Limb (tissue), 2 donors: ENCODE measurements at regions not wholly inside any gene's neighbourhood (a gene's known extent, or its start where the extent isn't known, plus 50 kb on each side); places are given as distances from the start of the nearest gene placed in this dataset.

ENCODE experiments used
- DNase-seq, 2 donors: peaks; one replicate each; pipeline ENCODE4 v3.0.0-alpha.2; 2016; ENCODE audit errors: extremely low spot score in 2 of 2

DNA sequence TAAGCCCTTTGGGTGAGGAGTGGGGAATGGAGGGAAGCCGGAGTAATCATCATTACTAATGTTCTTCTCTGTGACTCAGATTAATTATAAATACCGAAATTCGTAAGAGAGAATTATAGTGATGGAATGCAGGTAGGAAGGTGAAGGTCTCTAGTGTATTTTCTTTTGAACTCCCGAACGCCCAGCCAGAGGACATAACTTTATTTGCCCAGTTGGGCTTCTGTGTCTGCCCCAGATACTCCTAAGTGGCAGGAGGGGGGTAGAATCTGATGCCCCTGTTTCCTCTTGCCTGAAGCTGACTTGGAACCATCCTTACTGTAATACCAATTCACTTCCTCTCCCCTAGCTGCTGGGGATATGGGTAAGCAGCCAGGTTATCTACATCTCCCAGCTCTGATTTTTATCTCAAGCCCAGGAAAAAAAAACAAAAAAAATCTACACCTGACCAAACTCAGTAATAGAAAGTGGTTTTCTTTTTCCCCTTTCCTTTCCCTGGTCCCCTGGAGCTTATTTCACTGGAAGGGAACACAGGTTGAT is 84.4 kb upstream of the CISTR start:
- no peak for DNase-seq

DNA sequence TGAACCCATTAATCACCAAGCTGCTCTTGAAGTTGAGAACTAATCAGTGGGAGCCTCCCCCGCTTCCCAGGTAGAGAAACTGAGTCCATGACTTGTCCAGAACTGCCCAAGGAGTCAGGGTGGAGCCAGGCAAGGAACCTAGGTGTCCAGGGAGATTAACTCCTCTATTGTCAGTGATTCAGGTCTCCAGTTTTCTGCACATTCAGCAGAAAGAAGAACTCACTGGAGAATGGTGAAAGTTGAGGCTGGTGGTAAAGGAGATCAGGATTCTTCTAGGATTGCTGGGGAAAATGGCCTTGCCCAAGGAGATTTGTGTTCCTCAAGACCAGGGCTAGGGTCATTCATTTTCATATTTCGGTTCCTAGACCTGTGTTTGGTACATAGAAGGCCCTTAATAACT is 87.2 kb upstream of the CISTR start:
- no peak for DNase-seq

DNA sequence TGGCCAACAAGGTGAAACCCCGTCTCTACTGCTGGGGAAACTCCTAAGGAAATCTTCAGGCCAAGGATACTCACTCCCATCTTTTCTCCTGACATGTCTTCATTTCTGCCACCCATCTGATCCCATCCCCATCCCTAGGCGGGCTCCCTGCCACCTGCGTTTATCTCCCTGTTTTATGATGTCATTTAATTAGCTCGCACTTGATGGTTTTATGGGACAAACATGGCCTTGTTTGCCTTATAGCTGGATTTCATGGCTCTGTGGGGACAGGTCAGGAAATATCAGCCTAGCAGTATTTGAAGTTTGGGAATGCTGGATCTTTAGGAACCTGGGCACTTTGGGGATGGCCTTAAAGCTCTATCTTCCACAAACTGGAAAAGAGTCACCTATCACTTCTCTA is 88.5 kb upstream of the CISTR start:
- no peak for DNase-seq

DNA sequence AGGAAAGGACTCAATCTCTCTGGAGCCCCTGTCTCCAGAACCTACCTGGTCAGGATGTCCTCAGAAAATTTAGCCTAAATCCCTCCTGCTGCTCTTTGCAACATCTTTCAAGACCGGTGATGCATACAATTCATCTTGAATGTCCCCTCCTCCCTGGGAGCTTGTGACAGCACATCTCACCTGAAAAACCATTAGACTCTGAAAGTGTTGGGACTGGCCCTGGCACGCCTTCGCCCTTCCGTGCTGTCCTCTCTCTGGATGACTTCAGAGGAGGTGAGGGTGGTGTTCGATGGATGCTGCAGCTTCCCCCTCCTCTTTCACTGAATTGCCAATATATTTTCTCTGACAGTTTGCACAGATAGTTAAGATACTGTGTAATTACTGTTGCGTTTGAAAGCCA is 90.9 kb upstream of the CISTR start:
- no peak for DNase-seq

DNA sequence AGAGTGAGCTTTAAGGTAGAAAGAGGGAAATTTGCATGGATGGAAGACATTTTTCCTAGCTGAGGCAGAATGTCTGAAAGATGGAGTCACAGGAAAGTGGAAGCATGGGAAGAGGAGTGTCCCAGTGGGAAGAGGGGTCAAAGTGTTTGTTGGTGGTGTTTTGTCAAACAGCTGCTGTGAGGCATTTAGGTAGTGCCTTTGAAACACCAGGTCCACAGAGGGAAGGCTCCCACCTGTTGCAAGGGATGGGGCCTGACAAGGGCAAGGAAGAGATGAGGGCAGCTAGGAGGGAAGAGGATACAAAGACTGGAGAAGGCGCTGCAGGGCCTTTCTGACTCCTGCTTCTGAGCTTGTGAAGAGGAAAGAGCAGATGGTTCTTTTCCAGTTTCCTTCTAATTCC is 91.8 kb upstream of the CISTR start:
- no peak for DNase-seq

DNA sequence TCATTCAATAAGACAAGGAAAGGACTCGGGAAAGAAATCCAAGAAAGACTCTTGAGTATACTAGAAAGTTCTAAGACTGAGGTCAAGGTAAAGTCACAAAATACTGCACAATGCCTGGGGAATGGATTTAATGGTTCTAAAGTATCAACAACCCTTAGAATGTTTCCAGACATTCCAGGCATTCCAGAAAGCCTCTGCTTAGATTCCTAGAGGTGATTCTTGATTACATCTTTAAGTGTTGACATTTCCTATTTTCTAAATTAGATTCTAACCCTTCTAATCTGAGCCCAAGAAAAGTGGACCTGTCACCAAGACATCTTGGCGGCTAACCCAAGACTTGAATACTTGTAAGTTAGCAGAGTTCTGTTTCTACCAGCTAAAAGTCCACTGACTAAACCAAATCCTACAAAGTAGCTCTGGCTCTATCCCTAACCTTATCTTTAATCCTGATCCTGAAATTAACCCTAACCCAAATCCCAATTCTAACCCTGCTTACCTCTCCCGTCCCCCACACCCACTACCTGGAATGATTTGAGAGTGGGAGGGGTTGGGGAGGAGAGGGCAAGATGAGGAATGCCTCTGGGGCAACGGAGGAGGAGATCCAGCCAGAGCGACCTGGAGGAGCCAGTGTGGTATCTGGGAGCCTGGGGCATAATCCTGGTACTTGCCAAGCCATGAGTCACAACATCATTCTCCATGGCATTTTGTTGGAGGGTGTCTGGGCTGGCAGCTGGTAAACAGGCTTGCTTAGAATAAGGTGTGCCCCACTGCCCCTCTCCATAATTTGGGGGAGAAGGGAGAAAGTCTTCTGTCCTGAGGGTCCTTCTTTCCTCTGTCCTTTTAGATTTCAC is 93.4 kb upstream of the HOXC13 start:
- no peak for DNase-seq

DNA sequence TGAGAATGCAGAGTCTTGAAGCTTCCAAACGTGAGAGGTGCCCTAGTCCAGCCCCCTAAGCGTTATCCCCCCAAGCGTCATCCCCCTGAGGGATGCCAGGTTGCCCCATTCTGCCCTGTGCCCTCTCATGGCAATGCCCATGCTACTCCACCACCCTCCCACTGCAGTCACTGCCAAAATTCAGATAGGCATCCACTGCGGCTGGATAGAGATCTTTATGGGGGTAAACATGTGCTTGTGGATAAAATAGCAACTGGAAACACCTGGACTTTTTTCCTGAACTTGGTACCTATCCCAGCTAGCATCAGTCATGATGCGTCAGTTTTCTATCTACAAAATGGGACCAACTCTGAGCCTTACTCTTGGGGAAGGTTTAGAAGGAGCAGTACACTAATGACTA is 92.7 kb upstream of the HOXC13 start:
- DNase-seq: no peak

DNA sequence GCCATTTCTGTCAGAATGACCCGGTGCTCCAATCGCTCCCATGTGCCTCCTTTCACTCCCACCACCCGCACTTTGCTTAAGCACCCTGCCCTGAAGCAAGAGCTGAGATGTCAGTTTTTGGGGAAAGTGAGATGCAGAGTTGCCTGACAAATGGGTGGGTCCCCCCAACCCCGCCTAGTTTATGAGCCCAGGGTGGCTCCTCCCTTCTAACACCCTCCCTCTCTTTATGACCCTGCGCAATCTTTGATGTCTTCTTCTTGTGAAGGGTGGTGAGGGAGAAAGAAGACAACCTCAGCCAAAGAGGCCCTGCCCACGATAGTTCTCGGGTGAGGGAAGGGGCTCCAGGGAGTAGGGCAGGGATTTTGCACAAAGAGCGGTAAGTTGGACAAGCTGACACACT is 89.5 kb upstream of the HOXC13 start:
- no peak for DNase-seq

DNA sequence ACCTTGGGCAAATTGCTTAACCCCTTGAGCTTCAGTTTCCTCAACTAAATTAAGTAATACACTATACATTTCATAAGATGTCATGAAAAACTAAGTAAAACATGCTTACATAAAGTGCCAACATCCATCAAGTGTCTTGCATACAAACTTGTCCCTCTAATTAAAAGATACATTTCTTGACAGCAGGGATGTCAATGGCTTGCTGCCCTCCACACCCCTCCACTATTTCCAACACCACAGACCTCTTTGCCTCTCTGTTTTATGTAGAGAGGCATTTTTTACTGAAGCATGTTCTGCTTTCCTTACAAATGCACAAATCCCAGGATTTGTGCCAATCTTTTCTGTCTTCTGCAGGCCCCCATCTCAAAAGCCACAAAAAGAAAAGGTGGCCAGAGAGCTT is 89.0 kb upstream of the HOXC13 start:
- no peak for DNase-seq

DNA sequence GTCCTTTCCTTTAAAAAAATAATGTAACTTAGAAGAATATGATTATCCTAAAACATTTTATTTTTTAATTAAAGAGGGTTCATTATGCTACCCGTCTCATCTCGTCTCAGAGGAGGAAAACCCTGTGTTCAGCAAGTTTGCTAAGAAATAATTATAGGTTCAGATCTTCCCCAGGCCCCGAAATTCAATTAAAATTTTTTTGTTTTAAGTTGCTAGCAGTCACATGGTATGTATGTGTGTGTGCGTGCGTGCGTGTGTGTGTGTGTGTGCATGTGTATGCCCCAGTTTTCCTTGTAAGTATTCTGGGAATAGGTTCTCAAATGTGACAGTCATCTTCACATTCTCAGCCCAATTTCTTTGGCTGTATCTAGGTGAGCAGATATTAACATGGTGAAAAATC is 86.6 kb upstream of the HOXC13 start:
- DNase-seq: no peak

DNA sequence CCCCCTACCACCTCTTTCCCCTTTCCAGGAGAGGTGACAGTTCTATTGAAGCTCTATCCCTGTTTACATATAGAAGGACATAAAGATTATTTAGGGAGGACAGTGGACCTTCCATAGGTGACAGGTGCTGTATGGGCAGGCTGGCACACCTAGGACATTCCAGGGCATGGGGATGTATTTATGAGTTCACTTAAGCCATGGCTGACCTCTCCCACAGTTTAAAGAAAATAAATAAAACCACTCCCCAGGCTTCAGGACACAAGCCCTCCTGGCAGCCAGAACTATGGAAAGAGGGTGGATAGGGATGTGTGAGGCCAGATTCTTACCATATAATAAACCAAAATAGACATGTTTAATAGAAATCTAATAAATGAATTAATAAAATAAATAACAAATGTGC is 85.6 kb upstream of the HOXC13 start:
- DNase-seq: no peak

DNA sequence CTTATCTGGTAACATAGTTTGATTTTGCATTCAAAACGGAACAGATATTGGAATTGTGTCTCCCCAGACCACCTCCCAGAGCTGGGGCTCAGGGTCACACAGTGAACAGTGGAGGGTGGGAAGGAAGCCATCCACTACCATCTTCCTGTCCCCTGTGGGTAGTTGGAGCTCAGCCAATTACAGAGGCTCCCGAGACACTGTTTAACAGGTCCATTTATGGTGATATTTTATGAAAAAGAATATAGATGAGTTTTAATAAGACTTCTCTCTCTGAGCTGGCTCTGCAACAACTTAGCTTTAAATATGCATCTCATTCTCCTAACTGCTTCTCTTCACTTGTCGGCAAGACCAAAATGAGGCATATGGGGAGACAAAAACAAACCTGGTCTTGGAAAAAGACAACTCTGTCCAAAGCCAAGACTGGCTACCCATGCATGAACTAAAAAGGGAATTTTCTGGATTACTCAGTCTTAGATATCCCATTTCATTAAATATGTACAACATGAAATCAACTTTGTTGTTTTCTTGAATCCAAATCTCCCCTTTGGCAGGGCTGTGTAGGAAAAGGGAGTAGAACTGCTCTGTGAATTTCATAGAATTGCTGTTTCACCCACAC is 83.8 kb upstream of the HOXC13 start:
- no peak for DNase-seq

DNA sequence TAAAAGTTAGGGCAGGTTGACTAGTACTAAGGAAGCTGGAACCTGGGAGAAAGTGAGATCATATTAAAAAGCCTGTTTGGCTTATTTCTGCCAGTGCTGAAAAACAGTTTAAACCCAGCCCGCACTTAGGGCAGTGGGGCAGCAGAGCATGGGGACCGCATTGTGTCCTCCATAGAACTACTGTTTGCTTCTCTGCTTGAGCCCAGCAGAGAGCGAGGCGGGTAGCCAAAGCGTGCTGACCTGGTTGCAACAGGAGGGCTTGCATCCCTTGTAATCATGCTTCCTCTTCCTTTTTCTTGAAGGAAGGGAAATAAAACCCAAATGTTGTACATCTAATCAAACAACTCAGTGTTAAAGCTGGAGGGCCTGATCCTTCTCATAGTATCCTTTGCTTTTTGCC is 82.5 kb upstream of the HOXC13 start:
- DNase-seq: no peak

DNA sequence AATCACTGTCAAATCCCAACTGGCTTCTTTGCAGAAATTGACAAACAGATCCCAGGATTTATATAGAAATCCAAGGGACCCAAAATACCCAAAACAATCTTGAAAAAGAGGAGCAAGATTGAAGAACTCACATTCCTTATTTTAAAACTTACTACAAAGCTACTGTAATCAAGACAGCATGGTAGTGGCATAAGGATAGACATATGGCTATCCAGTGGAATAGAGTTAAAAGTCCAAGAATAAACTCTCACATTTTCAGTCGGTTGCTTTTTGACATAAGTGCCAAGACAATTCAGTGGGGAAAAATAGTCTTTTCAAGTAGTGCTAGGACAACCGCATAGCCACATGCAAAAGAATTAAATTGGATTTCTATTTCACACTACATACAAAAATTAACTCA is 81.0 kb upstream of the HOXC13 start:
- no peak for DNase-seq

DNA sequence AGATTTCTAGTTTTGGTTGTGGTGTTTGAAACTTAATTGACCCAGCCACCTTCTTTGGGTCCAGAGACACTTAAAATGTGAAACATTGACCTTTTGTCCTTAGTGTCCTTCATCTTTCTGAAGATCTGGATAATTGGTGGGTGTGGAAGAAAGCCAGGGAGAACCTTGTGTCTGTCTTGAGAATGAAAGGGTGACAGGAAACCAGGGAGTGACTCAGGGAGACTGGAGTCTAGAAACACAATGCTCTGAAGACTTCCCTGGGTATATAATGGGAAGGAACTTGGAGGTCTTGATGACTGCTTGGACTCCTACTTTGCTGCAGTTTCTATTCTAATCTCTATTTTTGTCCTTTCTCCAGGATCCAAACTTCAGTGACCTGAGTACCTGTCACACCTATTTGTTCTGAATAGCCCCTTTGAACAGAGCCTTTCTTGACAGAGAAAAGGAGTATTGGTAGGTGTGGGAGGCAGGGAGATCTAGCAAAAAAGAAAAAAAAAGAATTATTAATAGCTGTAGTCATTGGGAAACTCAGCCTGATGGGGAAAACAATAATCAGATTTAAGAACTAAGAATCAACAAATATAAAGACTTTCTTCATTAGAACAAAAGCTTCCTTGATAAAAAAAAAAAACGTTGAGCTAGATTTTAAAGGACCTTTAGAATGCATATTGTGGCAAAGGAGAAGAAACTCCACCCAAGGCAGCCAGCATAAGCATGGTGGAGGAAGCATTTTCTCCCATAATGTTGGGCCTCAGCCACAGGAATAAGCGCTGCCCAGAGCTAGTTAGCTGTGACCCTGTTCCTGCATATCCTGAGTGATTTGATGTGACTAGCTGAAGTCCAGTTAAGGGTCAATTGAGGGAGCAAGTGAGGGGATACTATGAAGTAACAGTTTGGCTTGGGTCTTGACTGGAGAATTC is 77.9 kb upstream of the HOXC13 start:
- DNase-seq: no peak

DNA sequence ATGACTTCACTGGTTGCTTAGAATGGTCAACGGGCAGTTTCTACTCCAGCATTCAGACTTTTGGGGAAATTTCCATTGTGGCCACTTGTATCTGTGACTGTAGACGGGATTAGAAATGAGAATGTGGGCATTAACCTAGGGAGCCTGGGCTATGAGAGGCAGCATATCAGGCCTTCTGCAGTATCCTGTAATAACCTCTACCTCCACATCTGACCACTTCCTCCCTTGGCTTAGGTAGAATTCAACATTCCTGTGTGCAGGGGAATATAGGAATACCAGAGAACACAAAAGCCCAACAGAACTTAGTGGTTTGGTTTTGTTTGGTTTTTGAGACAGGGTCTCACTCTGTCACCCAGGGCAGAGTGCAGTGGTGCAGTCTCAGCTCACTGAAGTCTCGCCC is 76.4 kb upstream of the HOXC13 start:
- DNase-seq: no peak

DNA sequence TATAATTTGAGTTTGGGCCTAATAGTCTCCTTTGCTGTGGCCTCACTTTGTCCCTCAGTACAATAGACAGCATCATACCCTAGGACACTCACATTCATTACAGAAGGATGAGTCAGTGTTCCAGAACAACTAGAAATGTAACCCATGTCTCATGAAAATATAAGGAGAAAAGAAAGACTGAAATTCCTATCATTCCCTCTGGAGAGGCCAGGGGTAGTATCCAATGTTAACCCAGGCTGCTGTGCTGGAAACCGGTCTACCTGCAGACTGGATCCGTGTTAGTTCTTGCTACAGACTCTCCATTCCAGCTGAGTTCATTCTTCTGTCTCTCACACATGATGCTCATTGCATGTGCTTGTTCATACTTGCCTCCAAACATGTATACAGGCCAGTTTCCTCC is 75.8 kb upstream of the HOXC13 start:
- DNase-seq: no peak

DNA sequence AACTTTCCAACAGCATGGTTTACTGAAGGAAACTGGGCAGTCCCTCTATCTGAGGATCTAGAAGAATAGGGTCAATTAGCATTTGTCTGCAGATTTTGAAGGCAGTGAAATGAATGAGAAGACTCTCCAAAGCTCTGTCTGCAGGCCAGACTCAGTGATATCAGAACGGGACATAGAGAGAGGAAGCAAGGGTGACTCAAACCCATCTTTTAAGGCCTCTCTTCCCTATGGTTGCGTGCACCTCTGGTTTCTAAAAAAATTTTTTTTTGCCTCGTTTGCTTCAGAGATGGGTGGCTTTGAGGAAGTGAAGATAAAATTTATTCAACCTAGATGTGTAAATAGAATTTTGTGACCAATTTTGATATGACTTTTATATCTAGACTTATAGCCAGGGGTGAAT is 71.9 kb upstream of the HOXC13 start:
- DNase-seq: no peak

DNA sequence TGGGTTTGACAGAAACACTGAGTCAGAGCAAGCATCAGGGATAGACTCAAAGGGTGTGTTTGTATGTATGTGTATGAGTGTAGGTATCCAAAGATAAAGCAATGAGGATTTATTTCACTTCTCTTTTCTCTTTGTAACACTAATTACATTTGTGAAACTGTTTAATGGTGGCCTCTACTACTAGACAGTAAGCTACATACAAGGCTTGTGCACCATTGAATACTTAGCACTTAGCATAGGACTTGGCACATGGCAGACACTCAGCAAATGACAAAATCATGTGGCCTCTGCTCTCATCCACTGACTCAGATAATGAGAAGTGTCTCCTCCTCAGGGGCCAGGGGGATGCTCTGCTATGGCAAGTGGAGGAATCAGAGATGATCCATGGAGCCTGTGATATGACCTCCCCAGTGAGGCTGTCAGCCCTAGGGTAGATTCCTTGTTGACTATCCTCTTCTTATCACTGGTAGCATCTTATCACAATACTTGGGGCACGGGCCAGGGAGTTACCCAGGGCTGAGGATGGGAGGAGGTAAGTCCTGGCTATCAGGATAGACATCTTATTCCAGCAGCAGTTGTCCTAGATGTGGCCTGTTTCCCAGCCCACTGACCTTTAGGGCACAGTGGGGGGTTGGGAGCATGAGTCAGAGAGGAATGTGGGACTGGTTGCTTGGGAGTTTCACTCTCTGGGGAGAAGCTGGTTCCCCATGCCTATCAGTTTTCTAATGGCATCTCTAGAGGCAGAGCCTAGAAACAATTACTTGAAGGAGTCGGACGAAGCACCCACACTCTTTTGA is 71.2 kb upstream of the HOXC13 start:
- DNase-seq: no peak

DNA sequence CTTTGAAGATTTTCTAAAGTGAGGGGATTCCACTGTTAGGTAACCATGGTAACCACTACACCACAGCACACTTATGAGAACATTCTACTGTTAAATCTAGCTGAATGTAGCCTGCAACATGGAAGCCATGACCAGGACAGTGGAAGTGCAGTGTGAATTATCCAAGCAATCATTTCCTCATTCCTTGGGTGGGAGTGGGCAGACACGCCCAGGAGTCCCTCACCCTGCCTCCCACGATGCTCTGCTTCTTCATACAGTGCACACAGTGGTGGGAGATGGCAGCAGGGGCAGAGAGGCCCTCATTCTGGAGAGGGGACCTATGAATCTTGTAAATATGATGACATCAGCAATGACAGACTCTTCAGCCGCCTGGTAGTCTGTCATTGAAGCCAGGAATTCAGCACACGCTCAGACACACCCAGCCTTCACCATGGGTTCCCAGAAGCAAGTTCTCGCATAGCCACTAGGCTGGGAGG is 70.1 kb upstream of the HOXC13 start:
- DNase-seq: peak; percentile 3 to 32

DNA sequence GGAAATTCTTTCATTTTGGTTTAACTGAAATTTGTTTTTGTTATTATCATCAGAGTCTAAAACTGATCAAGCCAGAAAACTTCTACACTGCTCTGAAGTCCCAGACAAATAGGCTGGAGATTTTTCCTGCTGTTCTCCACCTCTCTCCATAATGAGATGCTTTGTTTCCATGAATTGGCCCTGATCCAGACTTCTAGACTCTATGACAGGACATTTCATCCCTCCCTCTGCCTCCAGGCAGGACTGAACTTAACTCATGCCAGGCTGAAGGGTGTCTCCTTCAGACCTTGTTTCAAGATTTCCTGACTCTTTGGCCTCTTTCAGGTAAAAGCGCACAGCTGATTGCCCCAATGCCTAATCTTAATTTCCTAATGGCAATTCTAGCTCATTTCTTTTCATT is 69.1 kb upstream of the HOXC13 start:
- no peak for DNase-seq
